IPS-18a (cell line): ENCODE measurements at regions not wholly inside any gene's neighbourhood (a gene's known extent, or its start where the extent isn't known, plus 50 kb on each side); places are given as distances from the start of the nearest gene placed in this dataset.

Experiments
- H3K27ac ChIP-seq: one replicate; pipeline ENCODE4 v1.5.1; 2013; ENCODE audit warnings: low read length
- H3K27me3 ChIP-seq: one replicate; pipeline ENCODE4 v1.6.1; 2013; ENCODE audit warnings: mild to moderate bottlenecking, low read length; ENCODE audit not compliant: control insufficient read depth, insufficient read depth
- H3K36me3 ChIP-seq: one replicate; pipeline ENCODE4 v1.6.1; 2013; ENCODE audit warnings: low read depth, low read length; ENCODE audit not compliant: control insufficient read depth
- H3K4me1 ChIP-seq: one replicate; pipeline ENCODE4 v1.6.1; 2013; ENCODE audit warnings: low read depth, low read length; ENCODE audit not compliant: control insufficient read depth
- H3K4me3 ChIP-seq: one replicate; pipeline ENCODE4 v1.5.1; 2013; ENCODE audit warnings: low read length
- H3K9ac ChIP-seq: one replicate; pipeline ENCODE4 v1.6.1; 2013; ENCODE audit warnings: mild to moderate bottlenecking, low read length, moderate library complexity
- H3K9me3 ChIP-seq: one replicate; pipeline ENCODE4 v1.6.1; 2013; ENCODE audit warnings: low read depth, low read length; ENCODE audit not compliant: control insufficient read depth

DNA sequence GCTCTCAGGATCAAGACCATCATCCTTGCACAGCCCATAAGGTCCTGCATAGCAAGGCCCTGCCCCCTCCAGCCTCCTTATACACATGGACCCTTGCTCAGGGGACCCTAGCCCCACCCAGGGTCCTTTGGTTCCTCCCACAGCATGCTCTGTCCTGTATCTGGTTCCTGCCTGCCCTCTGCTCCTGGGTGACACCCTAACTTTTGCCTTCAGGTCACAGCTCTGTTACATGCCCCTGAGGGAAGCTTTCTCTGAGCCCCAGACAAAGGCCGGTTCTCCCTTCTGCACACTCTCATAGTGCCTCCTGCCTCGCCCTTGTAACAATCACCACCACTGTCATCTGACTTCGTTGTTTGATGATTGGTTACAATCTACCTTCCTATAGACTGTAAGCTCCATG lies 204.8 kb downstream of the SMAD2 start:
- Histone ChIP-seq H3K4me1 (no peaks in the 10 kb centered on the region), H3K27me3 (no peaks in the 10 kb centered on the region), H3K27ac (no peak overlapping the region), H3K4me3 (no peak overlapping the region), H3K9me3 (no peaks in the 10 kb centered on the region), H3K9ac (no peak overlapping the region), H3K36me3 (no peaks in the 10 kb centered on the region)

GRCh38 chr18:47724186-47724975 lies 206.1 kb downstream of the SMAD2 start:
- Histone ChIP-seq H3K9me3 (no peaks in the 10 kb centered on the region), H3K27me3 (no peaks in the 10 kb centered on the region), H3K27ac (no peak overlapping the region), H3K4me3 (no peak overlapping the region), H3K4me1 (no peaks in the 10 kb centered on the region), H3K9ac (no peak overlapping the region), H3K36me3 (no peaks in the 10 kb centered on the region)

GRCh38 chr18:47721876-47722275 lies 208.6 kb downstream of the SMAD2 start:
- Histone ChIP-seq H3K27ac (no peak overlapping the region), H3K36me3 (no peaks in the 10 kb centered on the region), H3K27me3 (no peaks in the 10 kb centered on the region), H3K9ac (no peak overlapping the region), H3K4me3 (no peak overlapping the region), H3K4me1 (no peaks in the 10 kb centered on the region), H3K9me3 (no peaks in the 10 kb centered on the region)

DNA sequence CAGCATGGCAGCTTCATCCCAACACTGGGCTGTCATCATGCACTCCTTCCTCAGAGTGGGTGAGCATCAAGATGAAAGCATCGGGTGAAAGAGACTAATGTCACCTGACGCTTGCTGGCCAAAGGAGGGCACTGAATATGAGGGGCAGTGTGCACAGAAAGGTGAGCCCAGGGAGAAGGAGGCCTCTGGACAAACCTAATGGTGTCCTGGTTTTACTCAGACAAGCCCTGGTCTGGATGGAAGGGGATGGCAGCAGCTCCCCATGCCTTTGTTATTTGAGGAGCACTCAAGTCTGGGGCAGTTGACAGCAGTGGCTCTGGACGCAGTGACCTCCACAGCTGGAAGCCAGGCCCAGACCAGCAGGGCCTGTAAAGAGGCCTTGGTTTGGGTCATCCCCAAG lies 209.7 kb downstream of the SMAD2 start:
- no peaks in the 10 kb centered on the region for H3K36me3 ChIP-seq
- H3K27me3 ChIP-seq: no peaks in the 10 kb centered on the region
- no peak overlapping the region for H3K9ac ChIP-seq
- H3K9me3 ChIP-seq: no peaks in the 10 kb centered on the region
- no peak overlapping the region for H3K27ac ChIP-seq
- no peak overlapping the region for H3K4me3 ChIP-seq
- no peaks in the 10 kb centered on the region for H3K4me1 ChIP-seq

DNA sequence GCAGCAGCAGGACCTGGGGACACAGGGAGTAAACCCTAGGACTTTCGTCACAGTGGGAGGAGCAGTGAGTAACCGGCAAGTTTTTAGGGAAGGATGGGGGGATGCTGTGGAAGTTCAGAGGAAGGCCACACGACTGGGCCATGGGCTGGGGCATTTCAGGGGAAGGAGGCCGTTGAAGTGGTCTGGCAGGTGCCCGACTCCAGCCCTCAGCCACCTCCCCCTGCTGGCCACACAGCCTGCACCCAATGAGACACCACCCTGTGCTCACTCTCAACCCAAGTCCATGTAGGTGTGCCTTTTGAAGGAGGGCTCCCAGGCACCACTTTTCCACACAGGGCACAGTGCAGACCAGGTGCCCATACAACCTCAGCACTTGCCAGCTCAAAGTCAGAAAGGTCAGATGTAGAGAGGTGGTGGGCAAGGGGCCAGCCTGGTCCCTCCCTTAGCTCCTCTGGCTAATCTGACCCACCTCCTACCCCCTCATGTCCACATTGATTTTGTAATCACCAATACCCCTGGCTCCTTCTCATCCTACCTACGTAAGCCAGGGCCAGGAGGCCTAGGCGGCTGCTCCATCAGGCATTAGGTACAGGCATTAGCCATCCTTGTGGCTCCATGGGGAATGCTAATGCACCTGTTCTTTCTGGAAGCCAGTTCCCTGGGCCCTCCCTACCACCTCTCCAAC lies 211.2 kb downstream of the SMAD2 start:
- no peaks in the 10 kb centered on the region for H3K9me3 ChIP-seq
- H3K4me3 ChIP-seq: no peak overlapping the region
- no peak overlapping the region for H3K27ac ChIP-seq
- H3K9ac ChIP-seq: no peak overlapping the region
- H3K27me3 ChIP-seq: no peaks in the 10 kb centered on the region
- H3K4me1 ChIP-seq: no peaks in the 10 kb centered on the region
- H3K36me3 ChIP-seq: no peaks in the 10 kb centered on the region

DNA sequence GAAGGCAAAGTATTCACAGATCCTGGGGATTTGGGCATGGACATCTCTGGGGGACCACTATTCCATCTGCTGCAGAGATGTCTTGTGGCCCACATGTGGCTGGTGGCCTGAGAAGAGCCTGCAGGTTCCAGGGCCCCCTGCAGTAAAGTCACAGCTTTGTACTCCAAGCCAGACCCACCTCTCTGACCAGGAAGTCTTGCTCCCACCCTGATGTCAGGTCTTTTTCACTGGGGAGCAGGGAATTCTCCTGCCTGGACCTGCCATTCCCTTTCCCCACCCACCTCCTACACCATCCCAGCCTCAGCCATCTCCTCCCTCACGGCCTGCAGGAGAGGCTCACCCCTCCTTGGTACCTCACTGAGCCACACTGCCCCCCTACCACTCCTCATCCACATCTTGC lies 211.8 kb downstream of the SMAD2 start:
- Histone ChIP-seq H3K27ac (no peak overlapping the region), H3K4me3 (no peak overlapping the region), H3K4me1 (no peaks in the 10 kb centered on the region), H3K27me3 (no peaks in the 10 kb centered on the region), H3K36me3 (no peaks in the 10 kb centered on the region), H3K9me3 (no peaks in the 10 kb centered on the region), H3K9ac (no peak overlapping the region)

- H3K9ac ChIP-seq: no peak overlapping the region
- no peaks in the 10 kb centered on the region for H3K36me3 ChIP-seq
- no peak overlapping the region for H3K27ac ChIP-seq
- H3K4me1 ChIP-seq: no peaks in the 10 kb centered on the region
- H3K4me3 ChIP-seq: no peak overlapping the region
- no peaks in the 10 kb centered on the region for H3K9me3 ChIP-seq
- H3K27me3 ChIP-seq: no peaks in the 10 kb centered on the region
Measured at GRCh38 chr18:47717257-47717656, 213.2 kb downstream of the SMAD2 start.

DNA sequence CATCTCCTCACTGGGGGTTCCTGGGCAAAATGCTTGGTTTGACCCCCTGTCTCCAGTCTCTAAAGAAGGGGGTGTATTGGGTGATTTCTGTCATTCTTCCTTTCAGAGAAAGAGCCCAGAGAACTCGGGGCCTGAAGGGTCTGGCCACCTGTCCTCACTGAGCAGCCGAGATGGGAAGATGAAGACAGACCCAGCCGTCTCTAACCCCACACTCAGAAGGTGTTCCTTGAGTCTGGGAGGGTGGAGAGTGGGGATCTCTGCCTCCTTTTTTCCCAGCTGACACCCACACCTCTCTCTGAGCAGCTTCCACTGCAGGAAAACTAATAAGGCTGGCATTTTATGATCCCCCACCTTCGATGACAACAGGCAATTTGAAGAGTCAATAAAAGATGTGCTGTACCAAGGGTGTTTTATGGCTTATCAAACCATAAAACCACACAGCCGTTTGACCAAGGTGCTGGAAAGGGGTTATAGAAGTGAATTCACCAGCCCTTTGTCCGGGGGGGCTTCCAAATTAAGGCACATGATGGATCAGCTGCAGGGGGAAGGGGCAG lies 213.8 kb downstream of the SMAD2 start:
- Histone ChIP-seq H3K4me1 (no peaks in the 10 kb centered on the region), H3K36me3 (no peaks in the 10 kb centered on the region), H3K27me3 (no peaks in the 10 kb centered on the region), H3K27ac (no peak overlapping the region), H3K4me3 (no peak overlapping the region), H3K9me3 (no peaks in the 10 kb centered on the region), H3K9ac (no peak overlapping the region)

GRCh38 chr18:47710451-47710850 lies 220.0 kb downstream of the SMAD2 start:
- no peaks in the 10 kb centered on the region for H3K9me3 ChIP-seq
- no peaks in the 10 kb centered on the region for H3K36me3 ChIP-seq
- H3K27ac ChIP-seq: no peak overlapping the region
- H3K4me1 ChIP-seq: no peaks in the 10 kb centered on the region
- no peak overlapping the region for H3K9ac ChIP-seq
- H3K4me3 ChIP-seq: no peak overlapping the region
- no peaks in the 10 kb centered on the region for H3K27me3 ChIP-seq

DNA sequence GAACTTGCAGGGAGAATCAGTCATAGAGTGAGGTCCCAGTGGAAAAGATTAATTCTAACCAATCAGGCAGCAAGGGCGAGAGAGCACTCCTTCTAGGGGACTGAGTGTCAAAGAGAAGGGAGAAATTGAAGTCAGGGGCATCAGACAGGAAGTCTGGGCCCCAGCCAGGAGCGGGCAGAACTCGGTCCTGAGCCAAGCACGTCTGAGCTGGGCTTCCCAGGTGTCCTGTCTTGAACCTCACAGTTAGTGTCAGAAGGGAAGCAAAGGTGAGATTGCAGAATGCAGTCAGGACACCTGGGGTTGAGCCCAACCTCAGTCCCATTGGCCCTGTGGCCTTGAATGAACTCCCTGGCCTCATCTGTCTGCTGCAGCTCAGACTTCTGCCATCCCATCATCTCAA lies 220.9 kb downstream of the SMAD2 start:
- Histone ChIP-seq H3K4me1 (no peaks in the 10 kb centered on the region), H3K27ac (no peak overlapping the region), H3K9ac (no peak overlapping the region), H3K4me3 (no peak overlapping the region), H3K36me3 (no peaks in the 10 kb centered on the region), H3K27me3 (no peaks in the 10 kb centered on the region), H3K9me3 (no peaks in the 10 kb centered on the region)

DNA sequence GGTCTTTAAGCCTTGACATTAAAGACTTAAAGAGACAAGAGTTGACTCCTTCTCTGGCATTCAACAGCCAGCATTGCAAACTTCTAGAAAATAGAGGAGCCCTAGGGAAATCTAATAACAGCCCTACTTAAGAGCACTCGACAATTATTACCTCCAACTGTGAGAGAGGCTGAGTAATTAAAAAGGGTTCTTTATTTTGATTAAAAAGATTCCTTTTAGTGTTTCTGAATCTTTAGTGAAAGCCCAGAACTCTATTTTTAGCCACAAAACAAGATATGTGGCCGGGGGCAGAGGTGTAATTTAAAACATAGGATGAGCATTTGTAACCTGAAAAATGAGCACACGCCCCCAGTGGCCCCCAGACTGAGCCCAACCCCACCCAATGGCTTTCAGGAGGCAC lies 222.3 kb downstream of the SMAD2 start:
- no peaks in the 10 kb centered on the region for H3K9me3 ChIP-seq
- no peak overlapping the region for H3K9ac ChIP-seq
- no peaks in the 10 kb centered on the region for H3K36me3 ChIP-seq
- no peak overlapping the region for H3K27ac ChIP-seq
- H3K4me1 ChIP-seq: no peaks in the 10 kb centered on the region
- no peak overlapping the region for H3K4me3 ChIP-seq
- no peaks in the 10 kb centered on the region for H3K27me3 ChIP-seq

- no peaks in the 10 kb centered on the region for H3K4me1 ChIP-seq
- no peaks in the 10 kb centered on the region for H3K27me3 ChIP-seq
- no peak overlapping the region for H3K4me3 ChIP-seq
- H3K9me3 ChIP-seq: no peaks in the 10 kb centered on the region
- no peak overlapping the region for H3K27ac ChIP-seq
- H3K9ac ChIP-seq: no peak overlapping the region
- no peaks in the 10 kb centered on the region for H3K36me3 ChIP-seq
Measured at GRCh38 chr18:47701134-47701533, 229.3 kb downstream of the SMAD2 start.
